ENCODE measurements at regions not wholly inside any gene's neighbourhood (a gene's known extent, or its start where the extent isn't known, plus 50 kb on each side); places are given as distances from the start of the nearest gene placed in this dataset.
"Not testable (repeated sequence)": the region's sequence is repeated elsewhere in the genome, so short reads cannot be mapped to it uniquely, and the experiment has no call there.

DNA sequence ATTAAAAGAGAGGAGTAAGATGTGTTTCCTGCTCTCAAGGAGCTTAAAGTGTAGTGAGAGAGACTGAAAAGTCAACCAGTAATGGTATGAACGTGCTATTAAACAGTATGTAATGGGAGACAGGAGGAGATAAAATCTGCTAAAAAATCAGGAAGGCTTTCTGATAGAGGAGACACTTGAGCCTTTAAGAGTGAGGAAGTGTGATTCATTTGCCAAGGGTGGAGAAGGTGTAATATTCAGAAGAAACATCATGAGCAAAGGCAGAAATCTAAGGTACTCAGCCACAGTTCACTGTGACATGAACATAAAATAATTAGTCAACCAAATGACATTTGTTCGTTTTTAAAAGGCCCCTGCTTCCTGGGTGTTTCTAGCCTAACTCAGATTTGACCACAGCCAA is 137.8 kb upstream of the SKOR2 start:
- TF ChIP-seq, protein P1, sequence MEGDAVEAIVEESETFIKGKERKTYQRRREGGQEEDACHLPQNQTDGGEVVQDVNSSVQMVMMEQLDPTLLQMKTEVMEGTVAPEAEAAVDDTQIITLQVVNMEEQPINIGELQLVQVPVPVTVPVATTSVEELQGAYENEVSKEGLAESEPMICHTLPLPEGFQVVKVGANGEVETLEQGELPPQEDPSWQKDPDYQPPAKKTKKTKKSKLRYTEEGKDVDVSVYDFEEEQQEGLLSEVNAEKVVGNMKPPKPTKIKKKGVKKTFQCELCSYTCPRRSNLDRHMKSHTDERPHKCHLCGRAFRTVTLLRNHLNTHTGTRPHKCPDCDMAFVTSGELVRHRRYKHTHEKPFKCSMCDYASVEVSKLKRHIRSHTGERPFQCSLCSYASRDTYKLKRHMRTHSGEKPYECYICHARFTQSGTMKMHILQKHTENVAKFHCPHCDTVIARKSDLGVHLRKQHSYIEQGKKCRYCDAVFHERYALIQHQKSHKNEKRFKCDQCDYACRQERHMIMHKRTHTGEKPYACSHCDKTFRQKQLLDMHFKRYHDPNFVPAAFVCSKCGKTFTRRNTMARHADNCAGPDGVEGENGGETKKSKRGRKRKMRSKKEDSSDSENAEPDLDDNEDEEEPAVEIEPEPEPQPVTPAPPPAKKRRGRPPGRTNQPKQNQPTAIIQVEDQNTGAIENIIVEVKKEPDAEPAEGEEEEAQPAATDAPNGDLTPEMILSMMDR (IDR thresholded peaks at IDR 0.05; ENCODE audit: low read length, missing control alignments), result no peak
- DNase-seq (ENCODE audit: low read depth), result no peak
- H3K4me3 ChIP-seq (replicated peaks; ENCODE audit: low read depth, low read length), result no peak overlapping the region

DNA sequence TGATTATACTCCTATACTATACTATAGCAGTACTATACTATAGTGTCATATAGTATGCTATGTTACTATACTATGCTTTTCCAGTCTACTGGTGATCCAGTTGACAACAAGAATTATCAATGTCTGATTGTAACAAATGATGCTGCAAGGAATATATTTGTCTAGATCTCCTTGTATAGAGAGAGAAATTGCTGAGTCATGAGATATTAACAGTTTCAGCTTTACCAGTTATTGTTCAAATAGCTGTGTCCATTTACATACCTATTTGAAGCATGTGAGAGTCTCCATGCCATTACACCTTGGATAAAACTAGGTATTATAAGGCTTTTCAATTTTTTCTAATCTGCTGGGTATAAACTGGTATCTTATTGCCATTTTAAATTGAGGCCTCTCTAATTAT is 136.4 kb upstream of the SKOR2 start:
- H3K4me3 ChIP-seq (replicated peaks; ENCODE audit: low read depth, low read length), result no peak overlapping the region
- TF ChIP-seq, protein P1 (IDR thresholded peaks at IDR 0.05; ENCODE audit: low read length, missing control alignments), result no peak
- no peak for DNase-seq (ENCODE audit: low read depth)

DNA sequence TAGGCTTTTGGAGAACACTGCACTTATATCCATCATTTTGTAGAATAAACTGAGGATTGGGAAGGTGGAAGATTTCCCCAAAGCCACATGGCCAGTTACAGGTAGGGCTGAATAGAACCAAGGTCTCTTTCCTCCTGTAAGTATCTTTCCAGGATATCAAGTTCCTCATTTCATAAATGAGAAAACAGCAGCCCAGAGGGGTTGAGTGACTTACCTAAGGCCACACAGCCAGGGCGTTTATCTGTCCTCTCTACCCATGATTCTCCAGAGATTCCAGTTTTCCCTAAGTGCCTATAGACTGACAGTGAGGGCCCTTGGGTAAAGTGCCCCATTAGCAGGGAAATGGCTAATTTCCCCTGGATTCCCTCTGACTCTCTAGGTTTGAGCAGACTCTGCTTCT is 132.3 kb upstream of the SKOR2 start:
- DNase-seq (ENCODE audit: low read depth), result no peak
- TF ChIP-seq, protein P1 (IDR thresholded peaks at IDR 0.05; ENCODE audit: low read length, missing control alignments), result no peak
- no peak overlapping the region for H3K4me3 ChIP-seq (replicated peaks; ENCODE audit: low read depth, low read length)

DNA sequence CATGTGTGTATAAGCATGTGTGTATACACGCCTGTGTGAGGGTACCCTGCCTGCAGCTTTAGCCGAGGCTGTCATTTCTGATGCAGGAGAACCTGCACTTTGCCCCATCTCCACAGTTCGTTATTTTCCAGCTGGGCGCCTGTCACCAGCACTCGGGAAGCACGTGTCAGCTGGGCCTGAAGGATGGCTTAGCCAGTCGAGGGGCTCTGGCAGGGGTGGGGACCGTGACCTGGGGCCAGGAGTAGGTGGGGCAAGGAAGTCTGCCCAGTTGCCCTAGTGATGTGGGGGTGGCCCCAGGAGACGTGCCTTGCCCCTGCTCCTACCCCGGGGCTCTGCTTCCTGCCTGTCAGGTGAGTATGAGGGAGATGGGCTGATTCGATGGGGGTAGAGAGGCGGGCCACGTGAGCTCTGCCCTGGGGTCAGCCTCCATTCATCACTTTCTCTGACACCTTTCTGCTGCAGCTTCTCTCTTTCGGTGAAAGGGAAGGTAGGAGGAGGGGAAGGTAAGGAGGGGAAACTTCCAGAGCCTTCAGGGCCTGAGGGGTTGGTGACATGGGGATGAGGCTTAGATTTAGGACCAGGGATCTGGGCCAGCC is 130.6 kb upstream of the SKOR2 start:
- DNase-seq (ENCODE audit: low read depth), result no peak
- no peak overlapping the region for H3K4me3 ChIP-seq (replicated peaks; ENCODE audit: low read depth, low read length)

DNA sequence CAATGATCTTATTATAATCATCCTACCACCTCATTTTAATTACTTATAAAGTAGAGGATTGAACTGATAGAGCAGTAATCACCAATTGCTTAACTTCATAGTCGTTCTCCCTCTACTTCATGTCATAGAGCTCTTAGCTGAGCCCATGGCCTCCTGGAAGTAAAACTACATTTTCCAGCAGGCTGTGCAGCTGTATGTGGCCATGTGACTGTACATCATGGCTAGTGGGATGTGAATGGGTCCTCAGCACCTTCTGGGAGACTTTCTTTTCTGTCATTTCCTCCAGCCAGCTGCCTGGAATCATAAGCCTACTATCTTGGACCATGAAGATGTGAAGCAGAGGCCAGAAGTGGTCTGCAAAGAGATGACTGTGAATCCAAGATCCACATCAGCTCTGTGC is 128.7 kb upstream of the SKOR2 start:
- no peak for DNase-seq (ENCODE audit: low read depth)
- no peak overlapping the region for H3K4me3 ChIP-seq (replicated peaks; ENCODE audit: low read depth, low read length)
- TF ChIP-seq, protein P1 (IDR thresholded peaks at IDR 0.05; ENCODE audit: low read length, missing control alignments), result no peak

More for the DNA sequence above, 130.6 kb upstream of the SKOR2 start:
- TF ChIP-seq, protein P1 (IDR thresholded peaks at IDR 0.05; ENCODE audit: low read length, missing control alignments), result no peak

DNA sequence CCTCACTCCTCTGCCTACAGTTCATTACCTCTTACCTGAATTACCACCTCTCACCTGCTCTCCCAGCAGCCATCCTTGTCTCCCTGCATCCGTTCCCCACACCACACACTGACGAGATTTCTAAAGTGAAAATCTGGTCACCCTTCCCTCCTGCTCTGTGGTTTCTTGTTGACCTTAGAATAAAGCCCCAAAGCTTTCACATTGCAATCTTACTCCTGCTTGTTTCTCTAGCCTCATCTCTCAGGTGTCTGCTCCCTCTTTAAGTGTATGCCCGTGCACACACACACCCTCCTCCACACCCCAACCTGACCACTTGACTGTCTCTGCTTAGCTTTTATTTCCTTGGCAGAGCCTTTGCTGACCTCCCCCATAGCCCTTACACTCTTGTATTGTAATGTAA is 122.0 kb upstream of the SKOR2 start:
- H3K4me3 ChIP-seq (replicated peaks; ENCODE audit: low read depth, low read length), result no peak overlapping the region
- TF ChIP-seq, protein P1 (IDR thresholded peaks at IDR 0.05; ENCODE audit: low read length, missing control alignments), result no peak
- DNase-seq (ENCODE audit: low read depth), result no peak

DNA sequence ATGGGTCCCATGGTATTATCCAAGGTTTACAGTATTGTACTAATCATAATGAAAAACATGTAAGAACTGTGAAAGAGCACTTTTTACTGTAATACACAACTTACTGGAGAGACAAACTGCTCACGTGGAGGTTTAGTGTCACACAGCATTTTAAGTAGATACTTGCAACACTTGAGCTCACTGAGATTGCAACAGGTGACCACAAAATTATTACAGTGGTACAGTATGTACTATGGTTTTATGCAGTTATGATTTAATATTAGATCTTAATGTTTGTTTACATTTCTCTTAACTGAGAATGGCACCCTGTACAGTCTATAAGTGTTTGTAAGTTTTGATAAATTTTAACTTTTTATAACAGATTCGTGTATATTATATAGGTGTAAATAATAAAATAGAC is 118.6 kb upstream of the SKOR2 start:
- no peak for DNase-seq (ENCODE audit: low read depth)
- TF ChIP-seq, protein P1 (IDR thresholded peaks at IDR 0.05; ENCODE audit: low read length, missing control alignments), result no peak
- no peak overlapping the region for H3K4me3 ChIP-seq (replicated peaks; ENCODE audit: low read depth, low read length)

DNA sequence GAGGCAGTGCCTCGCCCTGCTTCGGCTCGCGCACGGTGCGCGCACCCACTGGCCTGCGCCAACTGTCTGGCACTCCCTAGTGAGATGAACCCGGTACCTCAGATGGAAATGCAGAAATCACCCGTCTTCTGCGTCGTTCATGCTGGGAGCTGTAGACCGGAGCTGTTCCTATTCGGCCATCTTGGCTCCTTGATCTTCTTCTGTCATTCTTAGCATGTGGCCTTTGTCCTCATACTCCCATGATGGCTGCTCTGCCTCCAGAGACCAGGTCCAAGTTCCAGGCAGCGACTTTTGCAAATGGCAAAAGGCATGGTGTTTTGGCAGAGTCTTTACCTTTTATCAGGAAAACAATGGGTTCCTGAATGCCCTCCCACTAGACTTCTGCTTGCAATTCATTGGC is 102.6 kb upstream of the SKOR2 start:
- not testable (repeated sequence) for H3K4me3 ChIP-seq (replicated peaks; ENCODE audit: low read depth, low read length); DNase-seq (ENCODE audit: low read depth)
